C4-2B (cell line): ENCODE measurements at regions not wholly inside any gene's neighbourhood (a gene's known extent, or its start where the extent isn't known, plus 50 kb on each side); places are given as distances from the start of the nearest gene placed in this dataset.

ENCODE experiments used
- CTCF ChIP-seq: fragments of 450-650 bp; conservative IDR thresholded peaks from 2 replicates; pipeline ENCODE4 v1.5.1; 2017; ENCODE audit warnings: mild to moderate bottlenecking
- ZFX ChIP-seq: fragments of 450-650 bp; IDR thresholded peaks from 2 replicates; pipeline ENCODE4 v1.6.1; 2017

- TF ChIP-seq CTCF (no peak), ZFX (no peak)
Measured at GRCh38 chr13:105153611-105154010, 1381.9 kb downstream of the EFNB2 start.
